ENCODE measurements at regions not wholly inside any gene's neighbourhood (a gene's known extent, or its start where the extent isn't known, plus 50 kb on each side); places are given as distances from the start of the nearest gene placed in this dataset.

DNA sequence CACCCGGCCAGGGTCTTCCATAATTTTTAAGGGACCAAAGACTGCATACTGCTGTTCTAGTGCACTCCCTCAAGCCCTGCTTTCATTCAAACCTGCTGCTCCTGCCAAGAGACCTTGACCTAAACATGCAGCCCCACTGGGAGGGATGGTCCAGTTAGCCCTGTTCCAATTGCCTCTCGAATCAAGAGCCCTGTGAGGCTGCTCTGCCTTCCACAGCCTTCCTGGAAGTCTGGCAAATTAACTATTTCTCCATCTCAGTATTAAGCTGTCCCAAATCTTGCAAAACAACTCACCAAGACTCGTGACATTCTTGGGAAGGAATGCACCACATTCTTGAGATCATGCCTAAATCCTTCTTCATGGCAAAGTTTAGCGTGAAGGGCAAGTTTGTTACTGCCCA, 231.3 kb downstream of the C1orf94 start:
- TF ChIP-seq, protein P1, sequence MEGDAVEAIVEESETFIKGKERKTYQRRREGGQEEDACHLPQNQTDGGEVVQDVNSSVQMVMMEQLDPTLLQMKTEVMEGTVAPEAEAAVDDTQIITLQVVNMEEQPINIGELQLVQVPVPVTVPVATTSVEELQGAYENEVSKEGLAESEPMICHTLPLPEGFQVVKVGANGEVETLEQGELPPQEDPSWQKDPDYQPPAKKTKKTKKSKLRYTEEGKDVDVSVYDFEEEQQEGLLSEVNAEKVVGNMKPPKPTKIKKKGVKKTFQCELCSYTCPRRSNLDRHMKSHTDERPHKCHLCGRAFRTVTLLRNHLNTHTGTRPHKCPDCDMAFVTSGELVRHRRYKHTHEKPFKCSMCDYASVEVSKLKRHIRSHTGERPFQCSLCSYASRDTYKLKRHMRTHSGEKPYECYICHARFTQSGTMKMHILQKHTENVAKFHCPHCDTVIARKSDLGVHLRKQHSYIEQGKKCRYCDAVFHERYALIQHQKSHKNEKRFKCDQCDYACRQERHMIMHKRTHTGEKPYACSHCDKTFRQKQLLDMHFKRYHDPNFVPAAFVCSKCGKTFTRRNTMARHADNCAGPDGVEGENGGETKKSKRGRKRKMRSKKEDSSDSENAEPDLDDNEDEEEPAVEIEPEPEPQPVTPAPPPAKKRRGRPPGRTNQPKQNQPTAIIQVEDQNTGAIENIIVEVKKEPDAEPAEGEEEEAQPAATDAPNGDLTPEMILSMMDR (IDR thresholded peaks at IDR 0.05), result no peak
- TF ChIP-seq EP300 (IDR thresholded peaks at IDR 0.05) (no peak), POLR2A (IDR thresholded peaks at IDR 0.05) (no peak)
